GM12878 (cell line): ENCODE measurements at regions not wholly inside any gene's neighbourhood (a gene's known extent, or its start where the extent isn't known, plus 50 kb on each side); places are given as distances from the start of the nearest gene placed in this dataset.

ENCODE experiments used
- ATAC-seq: fragments of 200-7000 bp; cut with Tn5 transposase; 3 replicates; pipeline ENCODE4 v1.9.1; 2020; ENCODE audit warnings: mild to moderate bottlenecking, moderate library complexity
- BruUV-seq: library from RNA; stranded (reverse); fragments of 400-500 nt; replicated peaks from 2 replicates; lab custom pipeline; 2021; lab: Mats Ljungman, UMichigan
- CTCF ChIA-PET: fragments of 300-600 bp; sonication (Branson Sonifier 250); formaldehyde crosslinking; extraction: SDS; loops from one replicate; lab custom pipeline; 2021; ENCODE audit warnings: inconsistent platforms; lab: Yijun Ruan, JAX
- POLR2A ChIA-PET: fragments of 350-600 bp; formaldehyde crosslinking; extraction: SDS; loops from one replicate; lab custom pipeline; 2021; ENCODE audit warnings: inconsistent platforms; lab: Charles Lee
- RAD21 ChIA-PET: fragments of 300-600 bp; sonication (Branson Sonifier 250); formaldehyde crosslinking; loops from one replicate; lab custom pipeline; 2023; ENCODE audit warnings: antibody characterized with exemption; ENCODE audit not compliant: unreplicated experiment; lab: Charles Lee
- SMC1A ChIA-PET: fragments of 300-600 bp; sonication (Branson Sonifier 250); formaldehyde crosslinking; loops from one replicate; lab custom pipeline; 2023; ENCODE audit not compliant: unreplicated experiment, uncharacterized antibody; lab: Charles Lee
- DNase-seq: peaks from one replicate; pipeline ENCODE4 v3.0.0-alpha.2; 2011; ENCODE audit warnings: low read depth, low spot score
- FAIRE-seq: peaks from 3 replicates; lab custom pipeline; 2011; peaks lifted over from hg19 to GRCh38; lab: Jason Lieb, UNC
- H2AFZ ChIP-seq: 2 replicates; pipeline ENCODE4 v1.6.0; 2011; ENCODE audit warnings: low read depth, low read length, control low read depth; ENCODE audit not compliant: control insufficient read depth
- H3K27ac ChIP-seq: 2 replicates; pipeline ENCODE4 v1.5.1; 2011; ENCODE audit warnings: control low read depth; ENCODE audit not compliant: control insufficient read depth, insufficient read depth
- H3K27me3 ChIP-seq, 2 experiments: replicated peaks in 1 of 2; 2 replicates each; pipeline versions ENCODE4 v1.6.0 to v1.6.1; 2011; ENCODE audit warnings: low read length in 1 of 2; ENCODE audit not compliant: control insufficient read depth in 2 of 2, insufficient read depth in 2 of 2
- H3K36me3 ChIP-seq, 2 experiments: 2 replicates each; pipeline ENCODE4 v1.5.1; 2011; ENCODE audit warnings: low read length in 1 of 2; ENCODE audit not compliant: control insufficient read depth in 2 of 2, insufficient read depth in 2 of 2
- H3K4me1 ChIP-seq: 2 replicates; pipeline ENCODE4 v1.6.1; 2011; ENCODE audit warnings: mild to moderate bottlenecking, low read length, moderate library complexity, mixed read lengths; ENCODE audit not compliant: control insufficient read depth, insufficient read depth
- H3K4me2 ChIP-seq: 2 replicates; pipeline ENCODE4 v1.6.0; 2011; ENCODE audit warnings: control low read depth; ENCODE audit not compliant: control insufficient read depth, insufficient read depth
- H3K4me3 ChIP-seq: fragments of 200-600 bp; sonication (generic); 2 replicates; pipeline ENCODE4 v1.5.1; 2016
- H3K79me2 ChIP-seq: 2 replicates; pipeline ENCODE4 v1.6.0; 2011; ENCODE audit warnings: low read length; ENCODE audit not compliant: control insufficient read depth, insufficient read depth
- H3K9ac ChIP-seq: 2 replicates; pipeline ENCODE4 v1.8.0; 2011; ENCODE audit warnings: low read length, control low read depth, mixed read lengths; ENCODE audit not compliant: control insufficient read depth, insufficient read depth
- H3K9me3 ChIP-seq: replicated peaks from 3 replicates; pipeline ENCODE4 v1.5.1; 2011; ENCODE audit warnings: mild to moderate bottlenecking, low read length; ENCODE audit not compliant: control insufficient read depth, insufficient read depth
- H4K20me1 ChIP-seq: 2 replicates; pipeline ENCODE4 v1.6.0; 2011; ENCODE audit not compliant: control insufficient read depth, insufficient read depth
- ATF2 ChIP-seq: IDR thresholded peaks from 2 replicates; pipeline ENCODE4 v1.6.1; 2012; ENCODE audit warnings: low read length, inconsistent platforms
- ATF7 ChIP-seq: fragments of 450-650 bp; IDR thresholded peaks from 2 replicates; pipeline ENCODE4 v1.6.1; 2016; ENCODE audit warnings: low read depth, mild to moderate bottlenecking
- E4F1 ChIP-seq: fragments of 450-650 bp; IDR thresholded peaks from 2 replicates; pipeline ENCODE4 v1.6.1; 2018; ENCODE audit warnings: borderline replicate concordance, mild to moderate bottlenecking; ENCODE audit not compliant: partially characterized antibody
- EGR1 ChIP-seq, 2 experiments: IDR thresholded peaks; 1 replicate in 1 of 2; 2 replicates in 1 of 2; pipeline ENCODE4 v1.6.1; 2011 to 2012; ENCODE audit warnings: low read depth in 2 of 2, low read length in 2 of 2, borderline replicate concordance in 1 of 2, mild to moderate bottlenecking in 1 of 2, moderate library complexity in 1 of 2
- GABPA ChIP-seq: IDR thresholded peaks from 2 replicates; pipeline ENCODE4 v1.6.1; 2014; ENCODE audit warnings: antibody characterized with exemption, low read depth, mild to moderate bottlenecking, inconsistent platforms
- IKZF2 ChIP-seq, 2 experiments: fragments of 450-650 bp; IDR thresholded peaks; 2 replicates each; pipeline ENCODE4 v1.6.1; 2017; ENCODE audit warnings: mild to moderate bottlenecking in 2 of 2, moderate library complexity in 2 of 2
- IRF5 ChIP-seq: fragments of 450-650 bp; IDR thresholded peaks from 2 replicates; pipeline ENCODE4 v1.6.1; 2017; ENCODE audit warnings: borderline replicate concordance
- JUNB ChIP-seq: IDR thresholded peaks from 2 replicates; pipeline ENCODE4 v1.6.1; 2016; ENCODE audit warnings: antibody characterized with exemption, mild to moderate bottlenecking
- MYC ChIP-seq: IDR thresholded peaks from 2 replicates; pipeline ENCODE4 v1.6.1; 2011; ENCODE audit warnings: mild to moderate bottlenecking, low read length, moderate library complexity, inconsistent platforms; ENCODE audit not compliant: insufficient read depth, insufficient replicate concordance, insufficient read length, severe bottlenecking
- SKIL ChIP-seq: fragments of 450-650 bp; IDR thresholded peaks from 2 replicates; pipeline ENCODE4 v1.6.1; 2017; ENCODE audit warnings: mild to moderate bottlenecking, low read depth, inconsistent platforms; ENCODE audit not compliant: poor library complexity, severe bottlenecking
- ZBED1 ChIP-seq: IDR thresholded peaks from 2 replicates; pipeline ENCODE4 v1.6.1; 2016; ENCODE audit warnings: borderline replicate concordance
- ZNF687 ChIP-seq: fragments of 450-650 bp; IDR thresholded peaks from 2 replicates; pipeline ENCODE4 v1.6.1; 2017; ENCODE audit warnings: mild to moderate bottlenecking, moderate library complexity
- WGBS: methylation state at CpG from one replicate; pipeline ENCODE4 v1.1.6; 2016; ENCODE audit warnings: low lambda C conversion rate; ENCODE audit not compliant: insufficient replicate concordance, insufficient coverage; ENCODE audit errors: missing lambda C conversion rate; 5-methylcytosine and 5-hydroxymethylcytosine counted together
- in situ Hi-C: fragments of 300-500 bp; cut with MboI; formaldehyde crosslinking; loops from 9 replicates; pipeline ENCODE4 v1.14.3; 2018; ENCODE audit warnings: mixed read lengths
- intact Hi-C: fragments of 100-400 bp; cut with micrococcal nuclease; formaldehyde crosslinking; loops from one replicate; pipeline ENCODE4 v1.14.2; 2022; ENCODE audit not compliant: unreplicated experiment

GRCh38 chr18:34084635-34085034, 140.1 kb downstream of the NOL4 start:
- ChIA-PET POLR2A (no interaction called here), CTCF (interaction anchor here (1.3 to 1.4 kb wide), 2 partner anchors 11 to 12 kb away, joined by 3 read pairs; no protein-coding TSS in a partner anchor), SMC1A (interaction anchor here (1.0 to 1.4 kb wide), 2 partner anchors 20 to 245 kb away, joined by 3 read pairs; no protein-coding TSS in a partner anchor), RAD21 (no interaction called here)
- 0% methylated on average over 2 of the region's 2 CpGs for WGBS
- H3K9me3 ChIP-seq: no peaks in the 10 kb centered on the region
- BruUV-seq: no TSS peak
- H4K20me1 ChIP-seq: no peaks in the 10 kb centered on the region
- H3K4me2 ChIP-seq: no peak overlapping the region
- H3K4me3 ChIP-seq: no peak overlapping the region
- no peak for ATAC-seq
- no peak overlapping the region for H3K9ac ChIP-seq
- no peaks in the 10 kb centered on the region for H3K27me3 ChIP-seq
- no peak overlapping the region for H2AFZ ChIP-seq
- in situ Hi-C loops: no loop called here
- H3K36me3 ChIP-seq: no peaks in the 10 kb centered on the region
- no peak for DNase-seq
- H3K79me2 ChIP-seq: no peaks in the 10 kb centered on the region
- H3K4me1 ChIP-seq: no peaks in the 10 kb centered on the region
- FAIRE-seq: no peak
- intact Hi-C loops: no loop called here
- no peak overlapping the region for H3K27ac ChIP-seq
- no peak for TF ChIP-seq EGR1 (IDR thresholded peaks at IDR 0.05; ENCODE audit: borderline replicate concordance in 1 of 2, low read depth in 2 of 2, low read length in 2 of 2)
- no peak for TF ChIP-seq SKIL
- no peak for TF ChIP-seq ZBED1
- no peak for TF ChIP-seq IRF5
- no peak for TF ChIP-seq ATF7
- no peak for TF ChIP-seq ATF2
- TF ChIP-seq IKZF2 (IDR thresholded peaks at IDR 0.05): no peak
- no peak for TF ChIP-seq GABPA
- TF ChIP-seq MYC: no peak
- TF ChIP-seq JUNB: no peak
- TF ChIP-seq E4F1: no peak
- no peak for TF ChIP-seq ZNF687
